GM18861 (cell line): ENCODE measurements at regions not wholly inside any gene's neighbourhood (a gene's known extent, or its start where the extent isn't known, plus 50 kb on each side); places are given as distances from the start of the nearest gene placed in this dataset.
"Not testable (repeated sequence)": the region's sequence is repeated elsewhere in the genome, so short reads cannot be mapped to it uniquely, and the experiment has no call there.

ENCODE experiments used
- ATAC-seq: cut with Tn5 transposase; IDR thresholded peaks from one replicate; pipeline ENCODE4 v1.9.1; 2021; ENCODE audit not compliant: unreplicated experiment

DNA sequence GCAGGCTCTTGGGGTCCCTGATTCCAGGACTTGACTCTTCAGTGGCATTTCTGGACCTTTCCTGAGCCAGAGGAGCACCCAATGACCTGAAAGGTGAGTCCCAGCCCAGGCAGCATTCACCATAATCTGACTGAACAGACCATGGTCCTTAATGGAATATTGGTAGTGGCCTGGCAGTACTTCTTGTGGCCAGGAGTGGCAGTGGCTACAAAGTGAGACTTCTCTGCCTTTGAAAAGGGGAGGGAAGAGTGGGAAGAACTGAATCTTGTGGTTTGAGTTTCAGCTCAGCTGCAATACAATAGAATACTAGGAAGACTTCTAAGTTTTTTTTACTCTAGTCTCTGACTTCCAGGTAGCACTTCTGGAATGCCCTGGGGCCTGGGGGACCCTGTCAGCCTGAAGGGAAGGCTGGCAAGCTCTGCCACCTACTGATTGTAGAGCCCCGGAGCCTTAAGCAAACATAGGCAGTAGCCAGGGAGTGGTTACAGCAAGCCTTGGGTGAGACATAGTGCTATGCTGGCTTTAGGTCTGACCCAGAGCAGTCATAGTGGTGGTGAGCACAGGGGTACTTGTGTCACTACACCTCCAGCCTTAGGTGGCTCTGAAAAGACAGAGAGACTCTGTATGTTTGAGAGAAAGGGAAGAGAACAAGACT lies 674.2 kb upstream of the MANEA start:
- ATAC-seq: no peak

DNA sequence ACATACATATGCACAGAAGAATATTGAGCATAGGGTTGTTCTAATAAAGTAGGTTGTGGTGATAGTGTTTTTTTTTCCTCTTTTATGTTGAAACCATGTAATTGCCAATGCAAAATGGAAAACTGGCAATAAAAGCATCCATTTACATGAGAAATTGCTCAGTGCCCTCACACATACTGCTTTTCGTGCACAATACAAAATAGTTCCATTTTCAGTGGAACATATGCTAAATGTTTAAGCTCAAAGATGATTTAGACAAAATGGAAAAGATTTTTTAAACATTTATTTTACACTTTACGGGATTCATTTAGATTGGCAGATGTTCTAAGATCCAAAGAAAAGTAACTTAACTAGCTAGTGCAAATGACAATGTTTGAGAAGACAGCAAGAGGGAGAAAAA lies 678.1 kb upstream of the MANEA start:
- no peak for ATAC-seq

DNA sequence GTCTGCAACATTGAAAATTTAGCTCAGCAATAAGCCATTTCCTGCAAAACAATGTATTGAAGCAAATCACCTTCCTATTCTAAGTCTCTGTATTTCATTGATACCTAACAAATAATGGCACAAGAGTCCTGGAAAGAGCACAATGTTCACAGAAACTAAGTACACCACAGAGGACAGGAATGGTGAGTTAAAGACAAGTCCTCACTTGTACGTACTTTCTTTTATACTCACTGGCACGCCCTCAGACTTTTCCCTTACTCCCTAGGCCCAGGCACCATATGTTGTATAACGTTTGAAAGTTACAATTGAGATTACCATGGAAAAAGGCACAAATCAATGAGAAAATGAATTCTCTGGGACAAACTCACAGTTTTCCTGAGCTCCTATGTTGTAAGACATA lies 683.0 kb upstream of the MANEA start:
- no peak for ATAC-seq

DNA sequence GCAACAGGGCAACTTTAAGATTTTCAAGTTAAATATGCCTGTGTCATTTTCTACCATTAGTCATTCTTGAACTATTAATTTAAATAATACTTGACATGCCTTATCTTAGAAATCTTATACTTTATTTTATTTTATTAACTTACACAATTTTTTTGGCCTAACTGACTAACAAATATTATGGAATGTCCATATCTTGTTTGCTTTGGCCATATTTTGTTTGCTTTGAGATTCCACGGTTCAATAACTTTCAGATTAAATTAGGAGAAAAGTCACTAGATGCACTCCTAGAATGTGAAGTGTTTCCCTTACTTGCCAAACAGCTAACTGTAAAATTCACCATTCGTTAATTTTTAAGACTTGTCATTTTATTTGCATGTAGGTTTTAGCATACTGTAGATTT lies 684.0 kb upstream of the MANEA start:
- no peak for ATAC-seq

DNA sequence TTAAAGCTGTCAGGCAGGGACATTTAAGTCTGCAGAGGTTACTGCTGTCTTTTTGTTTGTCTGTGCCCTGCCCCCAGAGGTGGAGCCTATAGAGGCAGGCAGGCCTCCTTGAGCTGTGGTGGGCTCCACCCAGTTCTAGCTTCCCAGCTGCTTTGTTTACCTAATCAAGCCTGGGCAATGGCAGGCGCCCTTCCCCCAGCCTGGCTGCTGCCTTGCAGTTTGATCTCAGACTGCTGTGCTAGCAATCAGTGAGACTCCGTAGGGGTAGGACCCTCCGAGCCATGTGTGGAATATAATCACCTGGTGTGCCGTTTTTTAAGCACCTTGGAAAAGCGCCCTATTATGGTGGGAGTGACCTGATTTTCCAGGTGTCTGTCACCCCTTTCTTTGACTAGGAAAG lies 703.5 kb upstream of the MANEA start:
- ATAC-seq: not testable (repeated sequence)

DNA sequence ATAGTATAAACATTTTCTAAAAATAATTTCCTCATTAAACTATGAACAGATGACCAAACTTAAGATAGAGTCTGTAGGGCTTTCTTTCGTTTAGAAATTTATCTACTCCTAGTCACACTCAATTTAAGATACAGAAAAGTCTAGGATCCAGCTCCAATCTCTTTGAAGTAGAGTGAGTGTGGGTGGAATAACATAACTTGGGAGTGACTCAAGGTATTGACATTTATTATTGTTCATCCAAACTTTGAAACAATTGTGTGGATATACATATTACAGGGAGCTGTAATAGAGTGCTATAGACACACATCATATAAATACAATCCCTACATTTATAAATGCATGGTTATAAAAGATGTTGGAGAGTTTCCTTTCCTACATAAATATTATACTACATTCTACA lies 715.2 kb upstream of the MANEA start:
- no peak for ATAC-seq

DNA sequence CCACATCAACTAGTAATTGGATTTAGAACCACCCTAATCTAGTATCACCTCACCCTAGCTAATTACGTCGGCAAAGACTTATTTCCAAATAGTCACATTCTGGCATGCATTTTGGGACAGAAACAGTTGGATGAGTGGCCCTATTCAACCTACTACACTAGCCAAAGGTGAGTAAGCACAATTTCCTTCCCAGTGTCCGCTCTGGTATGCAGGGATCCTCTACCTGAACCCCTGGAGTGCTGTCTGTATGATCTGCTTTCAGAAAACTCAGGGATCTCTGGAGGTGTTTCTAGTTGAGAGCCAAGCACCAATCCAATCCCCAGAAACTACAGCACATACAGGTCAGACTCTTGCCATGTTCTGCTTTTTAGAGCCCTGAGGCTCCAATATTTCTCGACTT lies 717.4 kb upstream of the MANEA start:
- no peak for ATAC-seq

DNA sequence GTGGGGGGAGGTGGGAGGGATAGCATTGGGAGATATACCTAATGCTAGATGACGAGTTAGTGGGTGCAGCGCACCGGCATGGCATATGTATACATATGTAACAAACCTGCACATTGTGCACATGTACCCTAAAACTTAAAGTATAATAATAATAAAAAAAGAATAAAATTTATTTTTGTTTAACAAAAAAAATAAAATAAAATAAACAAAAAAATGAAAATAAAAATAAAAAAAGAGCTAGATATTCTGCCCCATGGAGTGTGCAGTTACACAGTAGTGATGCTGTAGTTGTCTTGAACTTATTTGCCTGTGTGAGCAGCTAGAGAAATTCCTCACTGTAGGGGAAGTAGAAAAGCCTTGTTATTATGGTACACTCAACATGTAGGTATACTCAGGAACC lies 720.3 kb upstream of the MANEA start:
- not testable (repeated sequence) for ATAC-seq

DNA sequence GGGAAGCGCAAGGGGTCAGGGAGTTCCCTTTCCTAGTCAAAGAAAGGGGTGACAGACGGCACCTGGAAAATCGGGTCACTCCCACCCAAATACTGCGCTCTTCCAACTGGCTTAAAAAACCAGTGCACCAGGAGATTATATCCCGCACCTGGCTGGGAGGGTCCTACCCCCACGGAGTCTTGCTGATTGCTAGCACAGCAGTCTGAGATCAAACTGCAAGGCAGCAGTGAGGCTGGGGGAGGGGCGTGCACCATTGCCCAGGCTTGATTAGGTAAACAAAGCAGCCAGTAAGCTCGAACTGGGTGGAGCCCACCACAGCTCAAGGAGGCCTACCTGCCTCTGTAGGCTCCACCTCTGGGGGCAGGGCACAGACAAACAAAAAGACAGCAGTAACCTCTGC lies 726.0 kb upstream of the MANEA start:
- not testable (repeated sequence) for ATAC-seq

DNA sequence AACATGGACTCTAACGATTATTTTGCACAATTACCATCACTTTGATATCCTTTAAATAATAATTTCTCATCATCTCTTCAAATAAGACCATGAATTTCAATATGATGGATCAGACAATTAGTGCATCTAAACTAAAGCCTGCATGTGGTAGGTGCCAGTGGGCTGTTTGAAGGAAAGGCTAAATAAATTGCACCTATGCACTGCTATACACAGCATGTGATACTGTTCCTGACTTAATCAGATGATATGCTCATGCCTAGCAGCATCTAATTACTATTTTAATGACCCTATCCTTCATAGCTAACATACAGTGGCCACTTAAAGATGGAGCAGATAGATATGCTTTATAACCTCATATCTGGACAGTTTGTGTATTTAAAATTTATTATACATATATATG lies 731.6 kb upstream of the MANEA start:
- no peak for ATAC-seq

DNA sequence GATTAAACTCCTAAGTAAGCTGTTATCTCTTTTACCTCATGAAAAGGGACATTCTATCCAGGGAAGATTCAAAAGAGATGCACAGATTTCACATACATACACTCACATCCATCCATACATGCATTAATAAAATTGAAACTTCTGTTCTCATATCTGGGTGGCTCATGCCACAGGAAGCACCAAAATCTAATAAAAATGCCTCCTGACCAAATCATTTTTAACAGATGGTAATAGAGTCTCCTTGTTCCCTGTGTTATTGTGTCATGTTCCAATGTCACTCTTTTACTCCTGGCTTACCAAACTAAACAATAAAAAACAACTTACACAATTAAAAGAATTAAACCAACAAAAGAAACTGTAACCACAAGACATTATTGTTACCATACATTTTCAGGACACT lies 742.1 kb upstream of the MANEA start:
- ATAC-seq: no peak

DNA sequence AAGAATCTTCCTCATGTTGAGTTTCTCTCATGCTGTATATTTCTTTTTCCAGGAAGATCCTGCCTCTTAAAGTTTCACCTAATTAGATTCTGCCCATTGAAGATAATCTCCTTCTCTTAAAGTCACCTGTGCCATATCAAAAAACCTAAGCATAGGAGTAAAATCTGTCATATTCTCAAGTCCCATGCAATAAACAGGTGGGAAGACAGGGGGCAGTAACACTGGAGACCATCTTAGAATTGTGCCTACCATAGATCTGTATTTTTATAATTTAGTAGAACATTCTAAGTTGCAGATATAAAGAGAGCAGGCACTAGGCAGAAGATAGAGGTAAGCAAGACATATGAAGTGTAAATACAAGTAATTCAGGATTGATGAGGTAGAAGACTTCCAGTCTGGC lies 763.5 kb upstream of the MANEA start:
- no peak for ATAC-seq

DNA sequence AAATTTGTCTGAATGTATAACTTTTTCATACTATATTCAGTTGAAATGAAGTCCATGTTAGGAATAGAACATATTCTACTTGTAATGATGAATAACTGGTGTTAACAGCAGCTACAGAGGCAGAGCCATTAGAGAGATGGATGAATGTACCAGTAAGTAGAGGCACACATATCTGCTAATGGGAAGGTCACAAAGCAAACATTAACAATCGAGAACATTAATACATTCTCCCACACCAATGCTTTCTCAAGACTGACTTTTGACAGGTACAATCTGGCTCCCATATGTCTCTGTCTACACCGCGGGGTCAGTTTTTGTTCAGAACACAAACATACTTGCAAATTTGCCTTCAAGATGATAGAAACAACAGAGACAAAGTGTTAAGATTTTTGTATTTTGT lies 776.0 kb upstream of the MANEA start:
- no peak for ATAC-seq

DNA sequence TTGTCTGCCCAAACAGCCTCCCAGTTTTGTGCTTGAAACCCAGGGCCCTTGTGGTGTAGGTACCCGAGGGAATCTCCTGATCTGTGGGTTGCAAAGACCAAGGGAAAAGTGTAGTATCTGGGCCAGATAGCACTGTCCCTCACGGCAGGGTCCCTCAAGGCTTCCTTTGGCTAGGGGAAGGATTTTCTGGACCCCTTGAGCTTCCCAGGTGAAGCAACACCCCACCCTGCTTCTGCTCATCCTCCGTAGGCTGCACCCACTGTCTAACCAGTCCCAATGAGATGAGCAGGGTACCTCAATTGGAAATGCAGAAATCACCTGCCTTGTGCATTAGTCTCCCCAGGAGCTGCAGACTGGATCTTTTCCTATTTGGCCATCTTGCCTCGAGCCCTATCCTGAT lies 791.8 kb upstream of the MANEA start:
- no peak for ATAC-seq

DNA sequence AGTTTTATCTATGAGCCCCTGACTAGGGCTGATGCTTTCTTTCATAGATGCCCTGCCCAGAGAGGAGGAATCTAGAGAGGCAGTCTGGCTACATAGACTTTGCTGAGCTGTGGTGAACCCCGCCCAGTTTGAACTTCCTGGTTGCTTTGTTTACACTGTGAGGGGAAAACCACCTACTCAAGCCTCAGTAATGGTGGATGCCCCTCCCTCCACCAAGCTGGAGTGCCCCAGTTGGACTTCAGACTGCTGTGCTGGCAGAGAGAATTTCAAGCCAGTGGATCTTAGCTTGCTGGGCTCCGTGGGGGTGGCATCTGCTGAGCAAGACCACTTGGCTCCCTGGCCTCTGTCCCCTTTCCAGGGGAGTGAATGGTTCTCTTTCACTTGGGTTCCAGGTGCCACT lies 792.3 kb upstream of the MANEA start:
- ATAC-seq: not testable (repeated sequence)

DNA sequence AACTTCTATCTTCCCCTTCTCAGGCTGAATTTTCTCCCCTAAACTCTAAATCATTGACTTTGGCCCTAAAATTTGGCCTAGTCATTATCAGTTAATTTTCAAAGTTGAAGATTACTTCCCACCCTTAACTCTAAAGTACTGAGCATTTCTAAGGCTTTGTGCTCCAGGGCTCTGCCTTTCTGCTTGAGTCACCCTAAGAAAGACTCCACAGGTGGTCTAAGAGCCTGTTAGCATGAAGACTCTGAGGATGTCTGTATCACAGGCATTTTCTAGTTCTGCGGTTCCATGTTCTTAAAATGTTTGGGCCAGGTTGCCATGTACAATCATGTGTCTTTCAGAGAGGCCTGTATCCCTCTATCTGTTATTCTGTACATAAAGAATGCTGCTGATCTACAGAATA lies 808.1 kb upstream of the MANEA start:
- ATAC-seq: no peak

DNA sequence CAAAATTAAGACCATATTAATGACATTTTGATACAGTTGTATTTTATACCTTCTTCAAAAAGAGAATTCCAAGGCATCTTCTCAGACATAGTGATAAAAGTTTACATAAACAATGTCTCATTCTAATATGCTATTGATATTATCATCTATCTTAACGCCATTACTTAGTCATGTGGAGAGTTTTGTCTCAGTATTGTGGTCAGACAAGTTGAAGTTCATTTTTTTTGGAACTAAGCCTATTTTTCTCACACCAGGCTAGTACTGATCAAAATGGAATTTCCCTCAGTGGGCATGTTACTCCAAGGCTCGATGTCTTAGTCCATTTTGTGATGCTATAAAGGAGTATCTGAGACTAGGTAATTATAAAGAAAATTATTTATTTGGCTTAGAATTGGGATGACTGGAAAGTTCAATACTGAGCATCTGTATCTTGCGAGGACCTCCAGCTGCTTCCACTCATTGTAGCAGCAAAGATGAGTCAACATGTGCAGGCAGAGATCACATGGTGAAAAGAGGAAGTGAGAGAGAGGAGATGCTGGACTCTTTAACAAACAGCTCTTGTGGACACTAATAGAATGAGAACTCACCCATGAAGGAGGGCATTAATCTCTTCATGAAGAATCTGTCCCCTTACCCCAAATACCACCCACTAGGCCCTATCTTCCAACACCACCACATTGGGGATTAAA lies 825.5 kb upstream of the MANEA start:
- ATAC-seq: peak; percentile 97

DNA sequence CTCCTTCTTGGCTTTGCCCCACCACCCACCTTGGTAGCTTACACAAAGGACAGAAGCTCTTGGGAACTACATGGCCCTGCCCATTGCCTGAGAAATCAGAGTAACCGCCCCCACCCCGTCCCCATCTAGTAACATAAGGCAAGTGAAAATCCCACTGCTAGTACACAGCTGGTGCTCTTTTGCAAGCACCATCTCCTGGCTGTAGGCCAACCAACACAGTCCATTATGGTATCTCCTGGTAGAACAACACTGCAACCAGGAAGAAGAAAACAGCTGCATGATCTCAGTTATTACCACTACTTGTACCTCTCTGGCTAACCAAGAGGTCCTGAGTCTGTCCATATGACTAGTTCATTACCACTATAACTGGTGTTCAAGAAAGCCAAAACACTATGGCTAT lies 841.1 kb upstream of the MANEA start:
- no peak for ATAC-seq

DNA sequence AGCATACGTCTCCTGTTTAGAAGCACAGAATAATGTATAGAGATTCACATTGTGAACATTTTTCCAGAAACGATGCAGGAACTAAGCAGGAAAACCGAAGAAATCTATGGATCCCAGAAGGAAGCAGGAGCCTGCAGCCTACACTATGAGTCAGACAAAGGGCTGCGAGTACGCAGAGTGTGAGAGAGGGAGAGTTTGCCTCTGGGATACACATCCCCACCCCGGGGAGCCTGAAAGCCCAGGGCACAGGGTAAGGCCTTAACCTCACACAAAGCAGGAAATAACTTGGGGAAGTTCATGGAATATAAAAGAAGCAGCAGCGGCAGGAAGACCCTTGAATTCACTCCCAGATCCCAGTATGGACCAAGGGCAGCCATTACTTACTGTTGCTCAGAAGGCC lies 842.1 kb upstream of the MANEA start:
- ATAC-seq: no peak

DNA sequence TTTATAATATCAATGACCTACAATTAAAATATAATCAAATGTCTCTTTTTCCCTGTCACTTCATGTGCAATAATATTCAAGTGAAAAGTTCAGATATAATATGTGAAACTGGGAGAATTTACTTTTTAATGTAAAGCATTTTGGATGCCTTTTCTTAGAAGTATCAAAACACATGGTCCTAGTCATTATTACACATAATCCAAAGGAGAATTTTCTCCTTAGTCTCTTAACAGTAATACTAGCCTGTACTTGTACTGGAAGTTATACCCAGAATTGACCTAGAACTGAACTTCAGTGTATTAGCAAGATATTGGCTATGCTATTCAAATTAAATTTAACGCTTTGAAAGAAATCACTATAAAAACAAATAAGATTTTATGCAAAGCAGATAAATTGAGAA lies 842.6 kb upstream of the MANEA start:
- ATAC-seq: no peak

DNA sequence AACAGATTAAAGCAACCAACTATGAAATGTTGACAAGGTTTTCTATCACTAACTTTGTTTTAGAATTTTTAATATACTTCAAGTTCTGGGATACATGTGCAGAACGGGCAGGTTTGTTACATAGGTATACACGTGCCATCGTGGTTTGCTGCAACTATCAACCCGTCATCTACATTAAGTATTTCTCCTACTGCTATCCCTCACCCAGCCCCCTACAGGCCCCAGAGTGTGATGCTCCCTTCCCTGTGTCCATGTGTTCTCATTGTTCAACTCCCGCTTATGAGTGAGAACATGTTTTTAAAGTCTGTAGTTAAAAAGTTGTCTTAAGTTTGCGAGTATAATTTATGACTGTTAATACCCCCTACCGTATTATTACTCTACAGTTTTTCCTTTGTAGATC lies 844.3 kb upstream of the MANEA start:
- no peak for ATAC-seq

DNA sequence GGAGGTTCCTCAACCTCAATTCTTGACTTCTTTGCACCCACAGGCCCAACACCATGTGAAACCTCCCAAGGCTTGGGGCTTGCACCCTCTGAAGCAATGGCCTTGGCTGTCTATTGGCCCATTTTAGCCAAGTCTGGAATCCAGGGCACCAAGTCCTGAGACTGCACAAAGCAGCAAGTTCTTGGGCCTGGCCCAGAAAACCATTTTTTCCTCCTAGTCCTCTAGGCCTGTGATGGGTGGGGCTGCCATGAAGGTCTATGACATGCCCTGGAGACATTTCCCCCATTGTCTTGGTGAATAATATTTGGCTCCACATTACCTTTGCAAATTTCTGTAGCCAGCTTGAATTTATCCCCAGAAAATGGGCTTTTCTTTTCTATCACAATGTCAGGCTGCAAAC lies 849.6 kb upstream of the MANEA start:
- no peak for ATAC-seq

DNA sequence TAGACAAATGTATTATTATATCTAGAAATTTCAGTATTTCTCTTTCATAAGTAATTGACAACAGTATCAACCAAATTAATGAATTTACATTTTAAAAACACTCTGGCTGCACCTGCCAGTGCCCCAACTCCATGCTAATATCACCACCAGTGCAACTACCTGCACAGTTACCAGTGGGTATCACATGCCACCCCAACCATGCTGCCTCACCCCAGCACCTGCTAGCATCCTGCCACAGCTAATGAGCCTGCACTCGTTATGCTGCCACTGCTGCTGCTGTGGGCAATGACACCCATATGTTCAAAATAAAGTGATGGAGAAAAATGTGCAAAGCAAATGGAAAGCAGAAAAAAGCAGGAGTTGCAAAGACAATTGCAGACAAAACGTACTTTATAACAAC lies 855.9 kb upstream of the MANEA start:
- no peak for ATAC-seq
